ENCODE measurements at regions not wholly inside any gene's neighbourhood (a gene's known extent, or its start where the extent isn't known, plus 50 kb on each side); places are given as distances from the start of the nearest gene placed in this dataset.

DNA sequence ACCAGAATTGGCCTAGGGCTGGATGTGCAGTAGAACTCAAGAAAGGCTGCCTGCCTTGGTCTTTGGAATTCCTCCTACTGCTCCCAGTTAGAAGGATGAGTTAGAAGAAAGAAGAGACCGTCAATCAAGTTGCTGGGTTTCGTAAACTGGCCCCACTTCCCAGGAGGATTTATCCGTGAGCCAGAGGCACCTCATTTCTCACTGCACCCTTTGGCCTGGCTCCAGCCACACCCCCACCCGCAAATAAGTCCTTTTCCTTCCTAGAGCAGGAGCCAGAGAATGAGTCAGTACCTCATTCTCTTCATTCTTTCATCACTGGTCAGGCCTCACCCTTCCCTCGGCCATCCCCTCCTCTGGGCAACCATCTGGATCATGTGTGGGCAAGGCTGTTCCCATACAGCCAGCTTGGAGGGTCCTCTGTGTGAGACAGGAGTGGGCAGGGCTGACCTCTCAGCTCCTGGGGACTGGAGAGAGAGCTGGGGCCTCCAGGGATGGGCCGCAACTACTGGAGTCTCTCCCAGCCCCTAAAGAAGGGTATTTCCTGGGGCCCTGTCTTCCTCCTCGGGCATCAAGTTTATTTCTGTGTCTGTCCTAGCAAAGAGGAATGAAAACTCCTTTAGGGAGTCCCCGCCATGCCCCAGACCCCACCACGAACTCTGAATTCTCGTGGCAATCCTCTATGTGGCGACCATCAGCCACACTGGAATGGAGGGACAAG is 87.2 kb upstream of the DUSP5 start:
- Histone ChIP-seq H3K27ac (ENCODE audit: insufficient read depth, low read length) (peak overlapping the region; percentile 94), H3K79me2 (ENCODE audit: control insufficient read depth, insufficient read depth, low read length) (no peaks in the 10 kb centered on the region), H3K36me3 (ENCODE audit: control insufficient read depth, insufficient read depth, low read length) (no peaks in the 10 kb centered on the region), H3K27me3 (ENCODE audit: control insufficient read depth, insufficient read depth, low read length) (no peaks in the 10 kb centered on the region), H3K4me1 (ENCODE audit: control insufficient read depth, extremely low read depth, insufficient read depth, low read length) (peaks cover 36% of the 10 kb centered on the region), H2AFZ (ENCODE audit: low read length) (no peak overlapping the region), H3K4me2 (ENCODE audit: extremely low read depth, insufficient read depth, low read length) (peak overlapping the region; percentile 73), H3K9me3 (ENCODE audit: control insufficient read depth, insufficient read depth, low read depth, low read length) (no peaks in the 10 kb centered on the region), H3K4me3 (replicated peaks in 1 of 4; ENCODE audit: control extremely low read depth in 1 of 4, insufficient read depth in 1 of 4, low read depth in 3 of 4, low read length in 4 of 4) (no peak overlapping the region), H3K9ac (ENCODE audit: insufficient read depth, low read length) (peak overlapping the region; percentile 43), H4K20me1 (ENCODE audit: control insufficient read depth, extremely low read depth, insufficient read depth, low read length) (no peaks in the 10 kb centered on the region)
- DNase-seq (ENCODE audit: low read depth in 2 of 2), result peak; percentile 97 to 99
- no peak for TF ChIP-seq EZH2 (IDR thresholded peaks at IDR 0.05; ENCODE audit: low read length, missing control alignments)
- TF ChIP-seq, protein P1, sequence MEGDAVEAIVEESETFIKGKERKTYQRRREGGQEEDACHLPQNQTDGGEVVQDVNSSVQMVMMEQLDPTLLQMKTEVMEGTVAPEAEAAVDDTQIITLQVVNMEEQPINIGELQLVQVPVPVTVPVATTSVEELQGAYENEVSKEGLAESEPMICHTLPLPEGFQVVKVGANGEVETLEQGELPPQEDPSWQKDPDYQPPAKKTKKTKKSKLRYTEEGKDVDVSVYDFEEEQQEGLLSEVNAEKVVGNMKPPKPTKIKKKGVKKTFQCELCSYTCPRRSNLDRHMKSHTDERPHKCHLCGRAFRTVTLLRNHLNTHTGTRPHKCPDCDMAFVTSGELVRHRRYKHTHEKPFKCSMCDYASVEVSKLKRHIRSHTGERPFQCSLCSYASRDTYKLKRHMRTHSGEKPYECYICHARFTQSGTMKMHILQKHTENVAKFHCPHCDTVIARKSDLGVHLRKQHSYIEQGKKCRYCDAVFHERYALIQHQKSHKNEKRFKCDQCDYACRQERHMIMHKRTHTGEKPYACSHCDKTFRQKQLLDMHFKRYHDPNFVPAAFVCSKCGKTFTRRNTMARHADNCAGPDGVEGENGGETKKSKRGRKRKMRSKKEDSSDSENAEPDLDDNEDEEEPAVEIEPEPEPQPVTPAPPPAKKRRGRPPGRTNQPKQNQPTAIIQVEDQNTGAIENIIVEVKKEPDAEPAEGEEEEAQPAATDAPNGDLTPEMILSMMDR (conservative IDR thresholded peaks at IDR 0.05 in 1 of 2, IDR thresholded peaks at IDR 0.05 in 1 of 2; ENCODE audit: low read depth in 1 of 2, low read length in 2 of 2), result no peak

DNA sequence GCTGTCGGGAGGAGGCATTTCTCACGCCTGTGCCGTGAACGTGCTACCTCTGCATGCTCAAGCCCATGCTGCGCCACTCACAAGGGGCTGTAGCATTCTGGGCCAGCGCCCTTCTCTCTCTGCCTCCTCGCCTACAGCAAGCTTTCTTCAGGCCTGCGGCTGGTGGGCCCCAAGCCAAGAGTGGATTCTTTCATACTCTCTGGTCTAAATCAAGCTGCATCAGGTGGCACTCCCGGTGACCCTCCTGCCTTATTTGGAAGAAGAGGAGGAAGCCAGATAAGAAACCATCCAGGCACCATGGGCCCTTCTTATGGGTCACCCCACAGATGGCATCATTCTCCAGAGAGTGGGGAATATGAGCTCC is 86.7 kb upstream of the DUSP5 start:
- Histone ChIP-seq H3K9me3 (ENCODE audit: control insufficient read depth, insufficient read depth, low read depth, low read length) (no peaks in the 10 kb centered on the region), H4K20me1 (ENCODE audit: control insufficient read depth, extremely low read depth, insufficient read depth, low read length) (no peaks in the 10 kb centered on the region), H3K27ac (ENCODE audit: insufficient read depth, low read length) (peak overlapping the region; percentile 94), H3K36me3 (ENCODE audit: control insufficient read depth, insufficient read depth, low read length) (no peaks in the 10 kb centered on the region), H3K27me3 (ENCODE audit: control insufficient read depth, insufficient read depth, low read length) (no peaks in the 10 kb centered on the region), H3K4me3 (replicated peaks in 1 of 4; ENCODE audit: control extremely low read depth in 1 of 4, insufficient read depth in 1 of 4, low read depth in 3 of 4, low read length in 4 of 4) (no peak overlapping the region), H2AFZ (ENCODE audit: low read length) (no peak overlapping the region), H3K4me1 (ENCODE audit: control insufficient read depth, extremely low read depth, insufficient read depth, low read length) (peaks cover 36% of the 10 kb centered on the region), H3K4me2 (ENCODE audit: extremely low read depth, insufficient read depth, low read length) (peak overlapping the region; percentile 40), H3K9ac (ENCODE audit: insufficient read depth, low read length) (peak overlapping the region; percentile 43), H3K79me2 (ENCODE audit: control insufficient read depth, insufficient read depth, low read length) (no peaks in the 10 kb centered on the region)
- TF ChIP-seq EZH2 (IDR thresholded peaks at IDR 0.05; ENCODE audit: low read length, missing control alignments), result no peak
- TF ChIP-seq, protein P1 (conservative IDR thresholded peaks at IDR 0.05 in 1 of 2, IDR thresholded peaks at IDR 0.05 in 1 of 2; ENCODE audit: low read depth in 1 of 2, low read length in 2 of 2), result no peak
- DNase-seq (ENCODE audit: low read depth in 2 of 2), result peak; percentile 50 to 87

- Histone ChIP-seq H3K36me3 (ENCODE audit: control insufficient read depth, insufficient read depth, low read length) (no peaks in the 10 kb centered on the region), H3K27ac (ENCODE audit: insufficient read depth, low read length) (no peak overlapping the region), H2AFZ (ENCODE audit: low read length) (no peak overlapping the region), H3K9ac (ENCODE audit: insufficient read depth, low read length) (no peak overlapping the region), H3K27me3 (ENCODE audit: control insufficient read depth, insufficient read depth, low read length) (no peaks in the 10 kb centered on the region), H3K9me3 (ENCODE audit: control insufficient read depth, insufficient read depth, low read depth, low read length) (no peaks in the 10 kb centered on the region), H3K79me2 (ENCODE audit: control insufficient read depth, insufficient read depth, low read length) (no peaks in the 10 kb centered on the region), H4K20me1 (ENCODE audit: control insufficient read depth, extremely low read depth, insufficient read depth, low read length) (no peaks in the 10 kb centered on the region), H3K4me1 (ENCODE audit: control insufficient read depth, extremely low read depth, insufficient read depth, low read length) (peaks cover 30% of the 10 kb centered on the region), H3K4me2 (ENCODE audit: extremely low read depth, insufficient read depth, low read length) (no peak overlapping the region), H3K4me3 (replicated peaks in 1 of 4; ENCODE audit: control extremely low read depth in 1 of 4, insufficient read depth in 1 of 4, low read depth in 3 of 4, low read length in 4 of 4) (no peak overlapping the region)
- TF ChIP-seq, protein P1 (conservative IDR thresholded peaks at IDR 0.05 in 1 of 2, IDR thresholded peaks at IDR 0.05 in 1 of 2; ENCODE audit: low read depth in 1 of 2, low read length in 2 of 2), result no peak
- TF ChIP-seq EZH2 (IDR thresholded peaks at IDR 0.05; ENCODE audit: low read length, missing control alignments), result no peak
- peak in 1 of 2 donors; percentile 44 for DNase-seq (ENCODE audit: low read depth in 2 of 2)
These were observed 84.5 kb upstream of the DUSP5 start for GRCh38 chr10:110413049-110413783.

Measured in fibroblast of lung (primary cell).